ENCODE measurements at regions not wholly inside any gene's neighbourhood (a gene's known extent, or its start where the extent isn't known, plus 50 kb on each side); places are given as distances from the start of the nearest gene placed in this dataset.

GRCh38 chr9:95581900-95582299 is 65.1 kb upstream of the PTCH1 start:
- TF ChIP-seq, protein P1, sequence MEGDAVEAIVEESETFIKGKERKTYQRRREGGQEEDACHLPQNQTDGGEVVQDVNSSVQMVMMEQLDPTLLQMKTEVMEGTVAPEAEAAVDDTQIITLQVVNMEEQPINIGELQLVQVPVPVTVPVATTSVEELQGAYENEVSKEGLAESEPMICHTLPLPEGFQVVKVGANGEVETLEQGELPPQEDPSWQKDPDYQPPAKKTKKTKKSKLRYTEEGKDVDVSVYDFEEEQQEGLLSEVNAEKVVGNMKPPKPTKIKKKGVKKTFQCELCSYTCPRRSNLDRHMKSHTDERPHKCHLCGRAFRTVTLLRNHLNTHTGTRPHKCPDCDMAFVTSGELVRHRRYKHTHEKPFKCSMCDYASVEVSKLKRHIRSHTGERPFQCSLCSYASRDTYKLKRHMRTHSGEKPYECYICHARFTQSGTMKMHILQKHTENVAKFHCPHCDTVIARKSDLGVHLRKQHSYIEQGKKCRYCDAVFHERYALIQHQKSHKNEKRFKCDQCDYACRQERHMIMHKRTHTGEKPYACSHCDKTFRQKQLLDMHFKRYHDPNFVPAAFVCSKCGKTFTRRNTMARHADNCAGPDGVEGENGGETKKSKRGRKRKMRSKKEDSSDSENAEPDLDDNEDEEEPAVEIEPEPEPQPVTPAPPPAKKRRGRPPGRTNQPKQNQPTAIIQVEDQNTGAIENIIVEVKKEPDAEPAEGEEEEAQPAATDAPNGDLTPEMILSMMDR (conservative IDR thresholded peaks at IDR 0.05) = no peak
- TF ChIP-seq ZFX (IDR thresholded peaks at IDR 0.05) = no peak

All from C4-2B (cell line).